GM12878 (cell line): ENCODE measurements at regions not wholly inside any gene's neighbourhood (a gene's known extent, or its start where the extent isn't known, plus 50 kb on each side); places are given as distances from the start of the nearest gene placed in this dataset.

ENCODE experiments used
- ATAC-seq: fragments of 200-7000 bp; cut with Tn5 transposase; 3 replicates; pipeline ENCODE4 v1.9.1; 2020; ENCODE audit warnings: mild to moderate bottlenecking, moderate library complexity
- BruUV-seq: library from RNA; stranded (reverse); fragments of 400-500 nt; replicated peaks from 2 replicates; lab custom pipeline; 2021; lab: Mats Ljungman, UMichigan
- CTCF ChIA-PET: fragments of 300-600 bp; sonication (Branson Sonifier 250); formaldehyde crosslinking; extraction: SDS; loops from one replicate; lab custom pipeline; 2021; ENCODE audit warnings: inconsistent platforms; lab: Yijun Ruan, JAX
- POLR2A ChIA-PET: fragments of 350-600 bp; formaldehyde crosslinking; extraction: SDS; loops from one replicate; lab custom pipeline; 2021; ENCODE audit warnings: inconsistent platforms; lab: Charles Lee
- RAD21 ChIA-PET: fragments of 300-600 bp; sonication (Branson Sonifier 250); formaldehyde crosslinking; loops from one replicate; lab custom pipeline; 2023; ENCODE audit warnings: antibody characterized with exemption; ENCODE audit not compliant: unreplicated experiment; lab: Charles Lee
- SMC1A ChIA-PET: fragments of 300-600 bp; sonication (Branson Sonifier 250); formaldehyde crosslinking; loops from one replicate; lab custom pipeline; 2023; ENCODE audit not compliant: unreplicated experiment, uncharacterized antibody; lab: Charles Lee
- DNase-seq: peaks from one replicate; pipeline ENCODE4 v3.0.0-alpha.2; 2011; ENCODE audit warnings: low read depth, low spot score
- FAIRE-seq: peaks from 3 replicates; lab custom pipeline; 2011; peaks lifted over from hg19 to GRCh38; lab: Jason Lieb, UNC
- H2AFZ ChIP-seq: 2 replicates; pipeline ENCODE4 v1.6.0; 2011; ENCODE audit warnings: low read depth, low read length, control low read depth; ENCODE audit not compliant: control insufficient read depth
- H3K27ac ChIP-seq: 2 replicates; pipeline ENCODE4 v1.5.1; 2011; ENCODE audit warnings: control low read depth; ENCODE audit not compliant: control insufficient read depth, insufficient read depth
- H3K27me3 ChIP-seq, 2 experiments: replicated peaks in 1 of 2; 2 replicates each; pipeline versions ENCODE4 v1.6.0 to v1.6.1; 2011; ENCODE audit warnings: low read length in 1 of 2; ENCODE audit not compliant: control insufficient read depth in 2 of 2, insufficient read depth in 2 of 2
- H3K36me3 ChIP-seq, 2 experiments: 2 replicates each; pipeline ENCODE4 v1.5.1; 2011; ENCODE audit warnings: low read length in 1 of 2; ENCODE audit not compliant: control insufficient read depth in 2 of 2, insufficient read depth in 2 of 2
- H3K4me1 ChIP-seq: 2 replicates; pipeline ENCODE4 v1.6.1; 2011; ENCODE audit warnings: mild to moderate bottlenecking, low read length, moderate library complexity, mixed read lengths; ENCODE audit not compliant: control insufficient read depth, insufficient read depth
- H3K4me2 ChIP-seq: 2 replicates; pipeline ENCODE4 v1.6.0; 2011; ENCODE audit warnings: control low read depth; ENCODE audit not compliant: control insufficient read depth, insufficient read depth
- H3K4me3 ChIP-seq: fragments of 200-600 bp; sonication (generic); 2 replicates; pipeline ENCODE4 v1.5.1; 2016
- H3K79me2 ChIP-seq: 2 replicates; pipeline ENCODE4 v1.6.0; 2011; ENCODE audit warnings: low read length; ENCODE audit not compliant: control insufficient read depth, insufficient read depth
- H3K9ac ChIP-seq: 2 replicates; pipeline ENCODE4 v1.8.0; 2011; ENCODE audit warnings: low read length, control low read depth, mixed read lengths; ENCODE audit not compliant: control insufficient read depth, insufficient read depth
- H3K9me3 ChIP-seq: replicated peaks from 3 replicates; pipeline ENCODE4 v1.5.1; 2011; ENCODE audit warnings: mild to moderate bottlenecking, low read length; ENCODE audit not compliant: control insufficient read depth, insufficient read depth
- H4K20me1 ChIP-seq: 2 replicates; pipeline ENCODE4 v1.6.0; 2011; ENCODE audit not compliant: control insufficient read depth, insufficient read depth
- ASH2L ChIP-seq: fragments of 300-600, 200-600 bp; sonication (generic); IDR thresholded peaks from 2 replicates; pipeline ENCODE4 v1.6.1; 2017; ENCODE audit warnings: low read depth, mild to moderate bottlenecking, borderline replicate concordance
- BACH1 ChIP-seq: fragments of 450-650 bp; IDR thresholded peaks from 2 replicates; pipeline ENCODE4 v1.6.1; 2017; ENCODE audit warnings: mild to moderate bottlenecking, borderline replicate concordance
- BMI1 ChIP-seq: fragments of 450-650 bp; IDR thresholded peaks from 2 replicates; pipeline ENCODE4 v1.6.1; 2016; ENCODE audit warnings: mild to moderate bottlenecking, moderate library complexity, borderline replicate concordance
- CHD4 ChIP-seq: fragments of 200-600 bp; sonication (generic); IDR thresholded peaks from 2 replicates; pipeline ENCODE4 v1.6.1; 2016; ENCODE audit warnings: mild to moderate bottlenecking
- FOS ChIP-seq: IDR thresholded peaks from 3 replicates; pipeline ENCODE4 v1.6.1; 2011; ENCODE audit warnings: borderline replicate concordance; ENCODE audit not compliant: insufficient read length; ENCODE audit errors: extremely low read depth
- HDGF ChIP-seq: fragments of 450-650 bp; IDR thresholded peaks from 2 replicates; pipeline ENCODE4 v1.6.1; 2016; ENCODE audit warnings: antibody characterized with exemption
- NR2C2 ChIP-seq: IDR thresholded peaks from 2 replicates; pipeline ENCODE4 v1.6.1; 2011; ENCODE audit warnings: borderline replicate concordance, low read depth; ENCODE audit not compliant: control insufficient read depth, insufficient read length
- PAX5 ChIP-seq: IDR thresholded peaks from 2 replicates; pipeline ENCODE4 v1.6.1; 2011; ENCODE audit warnings: low read depth, low read length, borderline replicate concordance
- PKNOX1 ChIP-seq: fragments of 450-650 bp; IDR thresholded peaks from 2 replicates; pipeline ENCODE4 v1.6.1; 2016; ENCODE audit warnings: mild to moderate bottlenecking
- POLR2A ChIP-seq: IDR thresholded peaks from 2 replicates; pipeline ENCODE4 v1.6.1; 2011; ENCODE audit warnings: low read depth, mild to moderate bottlenecking, low read length
- POLR2AphosphoS5 ChIP-seq: IDR thresholded peaks from 2 replicates; pipeline ENCODE4 v1.6.1; 2011; ENCODE audit warnings: mild to moderate bottlenecking, low read length, inconsistent platforms
- RAD21 ChIP-seq: IDR thresholded peaks from 2 replicates; pipeline ENCODE4 v1.6.1; 2011; ENCODE audit warnings: mild to moderate bottlenecking, low read depth, low read length, moderate library complexity; ENCODE audit not compliant: insufficient read depth
- SMC3 ChIP-seq: IDR thresholded peaks from 2 replicates; pipeline ENCODE4 v1.6.1; 2011; ENCODE audit warnings: low read length, improper control_type of control experiment, borderline replicate concordance
- SREBF2 ChIP-seq: IDR thresholded peaks from 2 replicates; pipeline ENCODE4 v1.6.1; 2012; ENCODE audit warnings: mild to moderate bottlenecking, low read length
- ZNF207 ChIP-seq: fragments of 450-650 bp; IDR thresholded peaks from 2 replicates; pipeline ENCODE4 v1.6.1; 2014; ENCODE audit warnings: antibody characterized with exemption, mild to moderate bottlenecking, borderline replicate concordance
- ZNF622 ChIP-seq: fragments of 450-650 bp; IDR thresholded peaks from 2 replicates; pipeline ENCODE4 v1.6.1; 2017; ENCODE audit warnings: mild to moderate bottlenecking, inconsistent platforms
- ZZZ3 ChIP-seq: IDR thresholded peaks from 2 replicates; pipeline ENCODE4 v1.6.1; 2011; ENCODE audit warnings: low read depth; ENCODE audit not compliant: control insufficient read depth, insufficient read length
- WGBS: methylation state at CpG from one replicate; pipeline ENCODE4 v1.1.6; 2016; ENCODE audit warnings: low lambda C conversion rate; ENCODE audit not compliant: insufficient replicate concordance, insufficient coverage; ENCODE audit errors: missing lambda C conversion rate; 5-methylcytosine and 5-hydroxymethylcytosine counted together
- in situ Hi-C: fragments of 300-500 bp; cut with MboI; formaldehyde crosslinking; loops from 9 replicates; pipeline ENCODE4 v1.14.3; 2018; ENCODE audit warnings: mixed read lengths
- intact Hi-C: fragments of 100-400 bp; cut with micrococcal nuclease; formaldehyde crosslinking; loops from one replicate; pipeline ENCODE4 v1.14.2; 2022; ENCODE audit not compliant: unreplicated experiment
- TF ChIP-seq, protein P1 (sequence below): fragments of 450-650 bp; IDR thresholded peaks from 2 replicates; pipeline ENCODE4 v1.6.1; 2018; ENCODE audit warnings: borderline replicate concordance, mild to moderate bottlenecking; ENCODE audit not compliant: partially characterized antibody

DNA sequence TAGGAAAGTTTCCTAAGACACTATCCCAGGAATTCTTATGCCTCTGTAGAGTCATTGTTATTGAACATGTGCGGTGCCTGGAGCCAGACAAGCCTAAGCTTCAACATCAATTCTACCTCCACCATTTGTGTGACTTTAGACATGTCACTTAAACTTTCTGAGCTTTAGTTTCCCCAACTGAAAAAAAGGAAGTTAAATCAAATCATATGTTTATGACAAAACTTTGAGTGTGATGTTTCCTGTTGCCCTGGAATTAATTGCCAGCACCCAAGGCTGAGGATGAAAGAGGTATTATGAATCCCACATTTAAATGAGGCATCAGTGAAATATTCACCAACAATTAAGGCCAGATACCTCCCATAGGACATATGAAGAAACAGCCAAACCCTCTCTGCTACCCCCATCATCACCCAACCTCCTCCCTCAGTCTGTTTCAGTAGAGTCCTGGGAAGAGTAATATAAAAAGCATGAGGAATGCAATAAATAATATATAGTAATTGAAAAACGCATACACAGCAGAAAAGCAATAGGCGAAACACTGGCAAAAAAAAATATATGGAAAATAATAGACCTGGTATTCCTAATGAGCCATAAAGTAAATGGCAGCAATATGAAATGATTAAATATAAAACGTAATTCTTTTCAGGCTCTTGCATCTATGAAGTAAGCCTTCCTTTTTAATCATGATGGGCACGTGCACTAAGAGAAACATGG is 182.0 kb upstream of the DCN start (continued):
- TF ChIP-seq CHD4: no peak

GRCh38 chr12:91361864-91362263 is 179.2 kb upstream of the DCN start:
- ATAC-seq (peak; percentile 72; the same call in 2 of the 3 replicates), DNase-seq (no peak), FAIRE-seq (peak; percentile 23)
- in situ Hi-C loops: no loop called here
- ChIA-PET RAD21 (interaction anchor here (0.7 to 0.9 kb wide), 2 partner anchors 20 to 1249 kb away, joined by 3 to 4 read pairs; no protein-coding TSS in a partner anchor), SMC1A (interaction anchor here (1.3 to 1.5 kb wide), 2 partner anchors 8 to 13 kb away, joined by 4 read pairs; no protein-coding TSS in a partner anchor), POLR2A (interaction anchor here (0.7 kb wide), 1 partner anchor 1205 kb away, joined by 4 read pairs; no protein-coding TSS in a partner anchor), CTCF (interaction anchor here (0.7 to 1.8 kb wide), 9 partner anchors 9 to 1298 kb away, joined by 3 to 14 read pairs (median 3); partner anchors contain the start of gene LUM)
- no peak overlapping the region for H3K27ac ChIP-seq
- no peak overlapping the region for H3K9ac ChIP-seq
- no peak overlapping the region for H3K4me2 ChIP-seq
- H3K79me2 ChIP-seq: no peaks in the 10 kb centered on the region
- H3K4me3 ChIP-seq: no peak overlapping the region
- no peaks in the 10 kb centered on the region for H3K4me1 ChIP-seq
- BruUV-seq: no TSS peak
- no peaks in the 10 kb centered on the region for H3K27me3 ChIP-seq
- intact Hi-C loops: loop anchor here (5.0 kb wide), 1 partner anchor 1285 kb away; no protein-coding TSS in a partner anchor
- 34% methylated on average over 5 of the region's 5 CpGs for WGBS
- H4K20me1 ChIP-seq: no peaks in the 10 kb centered on the region
- H3K36me3 ChIP-seq: no peaks in the 10 kb centered on the region
- no peaks in the 10 kb centered on the region for H3K9me3 ChIP-seq
- no peak overlapping the region for H2AFZ ChIP-seq
- TF ChIP-seq PAX5: no peak
- peak; percentile 53; the same call in 1 of the 2 replicates for TF ChIP-seq SMC3
- TF ChIP-seq BMI1: peak; percentile 32; the same call in 1 of the 2 replicates
- TF ChIP-seq ZZZ3: no peak
- no peak for TF ChIP-seq ASH2L
- TF ChIP-seq FOS: no peak
- TF ChIP-seq, protein P1, sequence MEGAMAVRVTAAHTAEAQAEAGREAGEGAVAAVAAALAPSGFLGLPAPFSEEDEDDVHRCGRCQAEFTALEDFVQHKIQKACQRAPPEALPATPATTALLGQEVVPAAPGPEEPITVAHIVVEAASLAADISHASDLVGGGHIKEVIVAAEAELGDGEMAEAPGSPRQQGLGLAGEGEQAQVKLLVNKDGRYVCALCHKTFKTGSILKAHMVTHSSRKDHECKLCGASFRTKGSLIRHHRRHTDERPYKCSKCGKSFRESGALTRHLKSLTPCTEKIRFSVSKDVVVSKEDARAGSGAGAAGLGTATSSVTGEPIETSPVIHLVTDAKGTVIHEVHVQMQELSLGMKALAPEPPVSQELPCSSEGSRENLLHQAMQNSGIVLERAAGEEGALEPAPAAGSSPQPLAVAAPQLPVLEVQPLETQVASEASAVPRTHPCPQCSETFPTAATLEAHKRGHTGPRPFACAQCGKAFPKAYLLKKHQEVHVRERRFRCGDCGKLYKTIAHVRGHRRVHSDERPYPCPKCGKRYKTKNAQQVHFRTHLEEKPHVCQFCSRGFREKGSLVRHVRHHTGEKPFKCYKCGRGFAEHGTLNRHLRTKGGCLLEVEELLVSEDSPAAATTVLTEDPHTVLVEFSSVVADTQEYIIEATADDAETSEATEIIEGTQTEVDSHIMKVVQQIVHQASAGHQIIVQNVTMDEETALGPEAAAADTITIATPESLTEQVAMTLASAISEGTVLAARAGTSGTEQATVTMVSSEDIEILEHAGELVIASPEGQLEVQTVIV: no peak
- TF ChIP-seq PKNOX1: no peak
- no peak for TF ChIP-seq ZNF207
- no peak for TF ChIP-seq ZNF622
- no peak for TF ChIP-seq BACH1
- TF ChIP-seq RAD21: peak; percentile 56
- no peak for TF ChIP-seq POLR2AphosphoS5
- TF ChIP-seq HDGF: no peak
- no peak for TF ChIP-seq SREBF2
- no peak for TF ChIP-seq NR2C2
- TF ChIP-seq POLR2A: no peak
